ENCODE measurements at regions not wholly inside any gene's neighbourhood (a gene's known extent, or its start where the extent isn't known, plus 50 kb on each side); places are given as distances from the start of the nearest gene placed in this dataset.

DNA sequence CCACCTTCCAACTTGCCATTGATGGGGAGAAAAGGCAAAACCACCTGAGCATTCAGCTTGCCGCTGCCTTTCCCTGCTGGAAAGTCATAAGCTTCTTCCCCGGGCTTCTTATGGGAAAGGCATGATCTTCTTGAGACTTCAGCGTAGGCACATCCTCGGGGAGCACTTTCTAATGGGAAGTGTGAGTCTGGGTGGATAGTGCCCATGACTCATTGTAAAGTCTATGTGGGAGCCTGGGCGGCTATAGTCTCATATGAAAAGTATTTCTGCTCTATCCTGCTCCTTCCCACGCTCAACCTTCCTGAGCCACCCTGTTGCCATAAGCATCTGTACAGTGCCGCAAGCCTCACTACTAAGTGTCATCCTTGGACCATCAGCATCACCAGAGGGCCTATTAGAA lies 309.9 kb upstream of the THBS1 start:
- Mint-ChIP-seq H3K27me3 (ENCODE audit: low read depth, poor library complexity) (peaks cover 4% of the 10 kb centered on the region), H3K4me3 (no peak overlapping the region), H3K9me3 (no peaks in the 10 kb centered on the region), H3K36me3 (ENCODE audit: low read depth) (no peaks in the 10 kb centered on the region), H3K27ac (no peak overlapping the region), H3K4me1 (peaks cover 1% of the 10 kb centered on the region)
- DNase-seq, result no peak
- TF ChIP-seq CTCF (IDR thresholded peaks at IDR 0.05), result no peak

- Mint-ChIP-seq H3K36me3 (ENCODE audit: low read depth) (no peaks in the 10 kb centered on the region), H3K27ac (no peak overlapping the region), H3K27me3 (ENCODE audit: low read depth, poor library complexity) (peaks cover 4% of the 10 kb centered on the region), H3K4me1 (peaks cover 6% of the 10 kb centered on the region), H3K4me3 (no peak overlapping the region), H3K9me3 (no peaks in the 10 kb centered on the region)
- no peak for TF ChIP-seq CTCF (IDR thresholded peaks at IDR 0.05)
- DNase-seq, result no peak
These were observed 308.0 kb upstream of the THBS1 start for GRCh38 chr15:39272901-39273300.

DNA sequence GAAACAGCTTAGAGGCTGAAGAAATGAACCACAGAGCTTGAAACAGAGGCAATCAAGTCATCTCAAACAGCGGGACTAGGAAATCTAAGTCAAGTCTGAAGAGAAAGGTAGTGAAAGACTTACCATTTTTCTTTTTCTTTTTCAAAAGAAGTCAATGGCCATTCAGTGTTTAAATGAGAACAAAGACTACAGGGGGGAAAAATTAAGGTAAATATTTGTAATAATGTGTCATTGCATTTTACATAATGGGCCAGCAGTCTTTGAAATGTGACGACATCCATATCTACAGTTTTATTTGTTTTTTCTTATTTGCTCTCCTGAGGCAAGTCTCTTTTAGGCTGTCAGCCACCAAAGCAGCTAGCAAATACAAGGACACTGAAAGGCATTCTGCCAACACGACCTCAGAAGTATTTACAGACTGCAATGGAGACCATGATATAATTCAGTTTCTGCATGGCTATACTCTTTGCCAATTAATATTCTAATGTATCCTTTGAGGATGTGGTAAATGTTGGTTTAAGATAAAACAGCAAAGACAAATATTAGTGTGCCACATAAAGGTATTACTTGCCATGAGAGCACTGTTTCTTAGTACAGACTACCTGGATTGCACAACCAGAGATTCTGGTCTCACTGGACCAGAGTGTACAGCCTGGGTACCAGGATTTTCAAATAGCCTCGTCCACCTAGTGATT lies 307.0 kb upstream of the THBS1 start:
- H3K27me3 Mint-ChIP-seq (ENCODE audit: low read depth, poor library complexity), result peaks cover 3% of the 10 kb centered on the region
- no peaks in the 10 kb centered on the region for H3K36me3 Mint-ChIP-seq (ENCODE audit: low read depth)
- H3K27ac Mint-ChIP-seq, result no peak overlapping the region
- no peaks in the 10 kb centered on the region for H3K9me3 Mint-ChIP-seq
- peaks cover 6% of the 10 kb centered on the region for H3K4me1 Mint-ChIP-seq
- TF ChIP-seq CTCF (IDR thresholded peaks at IDR 0.05), result no peak
- H3K4me3 Mint-ChIP-seq, result no peak overlapping the region
- DNase-seq, result no peak

DNA sequence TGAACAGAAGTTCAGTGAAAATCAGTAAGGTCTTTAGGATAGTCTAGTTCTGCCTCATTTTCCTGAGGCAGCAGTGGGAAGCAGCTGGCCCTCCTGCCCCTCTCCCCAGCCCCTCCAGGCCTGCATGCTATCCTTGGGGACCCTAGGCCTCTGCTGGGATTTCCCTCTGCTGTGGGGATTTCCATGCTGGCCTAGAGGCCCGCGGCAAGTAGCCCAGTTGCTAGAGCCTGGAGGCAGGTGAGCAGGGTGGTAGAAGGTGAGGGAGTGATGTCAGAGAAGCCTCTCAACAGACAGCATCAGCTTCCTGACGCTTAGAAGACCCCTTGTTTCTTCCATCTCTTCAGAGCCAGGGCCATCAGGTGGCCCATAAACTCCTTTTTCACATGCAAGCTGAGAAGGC lies 305.8 kb upstream of the THBS1 start:
- Mint-ChIP-seq H3K27ac (no peak overlapping the region), H3K27me3 (ENCODE audit: low read depth, poor library complexity) (no peaks in the 10 kb centered on the region), H3K9me3 (no peaks in the 10 kb centered on the region), H3K36me3 (ENCODE audit: low read depth) (no peaks in the 10 kb centered on the region), H3K4me3 (no peak overlapping the region), H3K4me1 (peaks cover 6% of the 10 kb centered on the region)
- TF ChIP-seq CTCF (IDR thresholded peaks at IDR 0.05), result no peak
- DNase-seq, result no peak

GRCh38 chr15:39279311-39279710 lies 301.6 kb upstream of the THBS1 start:
- no peak overlapping the region for H3K27ac Mint-ChIP-seq
- no peak overlapping the region for H3K4me3 Mint-ChIP-seq
- no peak for DNase-seq
- TF ChIP-seq CTCF (IDR thresholded peaks at IDR 0.05), result no peak
- no peaks in the 10 kb centered on the region for H3K36me3 Mint-ChIP-seq (ENCODE audit: low read depth)
- peaks cover 6% of the 10 kb centered on the region for H3K4me1 Mint-ChIP-seq
- no peaks in the 10 kb centered on the region for H3K27me3 Mint-ChIP-seq (ENCODE audit: low read depth, poor library complexity)
- peaks cover 5% of the 10 kb centered on the region for H3K9me3 Mint-ChIP-seq

DNA sequence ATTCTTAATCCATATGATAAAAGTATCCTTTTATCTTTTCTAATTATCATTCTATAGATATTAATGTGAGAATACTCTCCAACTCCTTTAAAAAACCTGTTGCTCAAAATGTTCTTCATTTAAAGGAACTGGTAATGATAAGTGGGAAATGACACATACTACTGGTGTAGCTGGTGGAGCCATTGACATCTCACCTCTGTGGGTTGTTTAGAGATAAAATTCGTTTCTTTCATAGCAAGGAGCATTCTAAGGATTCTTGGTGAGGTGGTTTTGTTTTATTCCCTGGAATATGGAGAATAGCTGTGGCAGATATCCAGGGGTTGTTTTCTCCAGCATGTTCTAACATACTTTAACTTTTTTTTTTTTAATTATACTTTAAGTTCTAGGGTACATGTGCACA lies 299.8 kb upstream of the THBS1 start:
- no peaks in the 10 kb centered on the region for H3K36me3 Mint-ChIP-seq (ENCODE audit: low read depth)
- DNase-seq, result no peak
- no peak overlapping the region for H3K4me3 Mint-ChIP-seq
- peaks cover 3% of the 10 kb centered on the region for H3K4me1 Mint-ChIP-seq
- H3K27ac Mint-ChIP-seq, result no peak overlapping the region
- H3K27me3 Mint-ChIP-seq (ENCODE audit: low read depth, poor library complexity), result no peaks in the 10 kb centered on the region
- peaks cover 5% of the 10 kb centered on the region for H3K9me3 Mint-ChIP-seq
- TF ChIP-seq CTCF (IDR thresholded peaks at IDR 0.05), result no peak

All from nephron progenitor cell (in vitro differentiated cells).